ENCODE measurements at regions not wholly inside any gene's neighbourhood (a gene's known extent, or its start where the extent isn't known, plus 50 kb on each side); places are given as distances from the start of the nearest gene placed in this dataset.

GRCh38 chr1:34685225-34685624, 69.6 kb upstream of the GJB5 start:
- no TSS peak for BruUV-seq (replicated peaks)
- Histone ChIP-seq H3K36me3 (ENCODE audit: control insufficient read depth in 1 of 2, insufficient read depth in 2 of 2, low read length in 2 of 2) (no peaks in the 10 kb centered on the region), H3K9ac (ENCODE audit: low read length) (no peak overlapping the region), H2AFZ (ENCODE audit: low read depth, low read length, poor library complexity, severe bottlenecking) (no peak overlapping the region), H3K79me2 (ENCODE audit: insufficient read depth, low read length) (no peaks in the 10 kb centered on the region), H3K9me3 (ENCODE audit: control insufficient read depth in 1 of 2, insufficient read depth in 1 of 2, low read depth in 1 of 2, low read length in 2 of 2) (no peaks in the 10 kb centered on the region), H3K27ac (ENCODE audit: low read depth, low read length) (no peak overlapping the region), H3K27me3 (ENCODE audit: insufficient read depth, low read length) (peaks cover 51% of the 10 kb centered on the region), H3K4me1 (ENCODE audit: control insufficient read depth in 1 of 2, insufficient read depth in 2 of 2, low read length in 2 of 2) (no peaks in the 10 kb centered on the region), H4K20me1 (ENCODE audit: insufficient read depth) (no peaks in the 10 kb centered on the region), H3K4me3 (replicated peaks in 1 of 2; ENCODE audit: low read depth in 1 of 2, low read length in 2 of 2) (no peak overlapping the region), H3K9me2 (ENCODE audit: insufficient read depth) (no peaks in the 10 kb centered on the region), H3K4me2 (ENCODE audit: low read length) (no peak overlapping the region)
- DNase-seq (ENCODE audit: low read depth, low spot score): no peak
- intact Hi-C loops (cut with micrococcal nuclease): no loop called here
- ChIA-PET POLR2A (no interaction called here), RAD21 (ENCODE audit: low non-redundant PET in 1 of 2, low total read pairs in 2 of 2, uncharacterized antibody in 2 of 2, unreplicated experiment in 2 of 2) (no interaction called here), CTCF (no interaction called here)
- TF ChIP-seq ZNF274 (IDR thresholded peaks at IDR 0.05; ENCODE audit: low read depth, low read length) (no peak), CEBPB (IDR thresholded peaks at IDR 0.05; ENCODE audit: low read depth) (no peak), ZBTB33 (IDR thresholded peaks at IDR 0.05; ENCODE audit: extremely low read depth, insufficient replicate concordance, low read length) (no peak), TCF7L2 (IDR thresholded peaks at IDR 0.05; ENCODE audit: borderline replicate concordance, extremely low read depth, insufficient read depth, insufficient read length) (no peak), ELF1 (IDR thresholded peaks at IDR 0.05; ENCODE audit: borderline replicate concordance, low read depth) (no peak), EZH2 (IDR thresholded peaks at IDR 0.05) (no peak), EGR1 (IDR thresholded peaks at IDR 0.05; ENCODE audit: low read depth) (no peak), REST (IDR thresholded peaks at IDR 0.05; ENCODE audit: low read depth) (no peak), SRF (IDR thresholded peaks at IDR 0.05; ENCODE audit: low read depth) (no peak), RAD21 (IDR thresholded peaks at IDR 0.05; ENCODE audit: low read depth) (no peak), EZH2phosphoT487 (IDR thresholded peaks at IDR 0.05; ENCODE audit: borderline replicate concordance) (no peak), CBX3 (IDR thresholded peaks at IDR 0.05; ENCODE audit: low read depth) (no peak), CTCF (IDR thresholded peaks at IDR 0.05 in 2 of 3, conservative IDR thresholded peaks at IDR 0.05 in 1 of 3; ENCODE audit: borderline replicate concordance in 1 of 3, insufficient read depth in 1 of 3, low read depth in 2 of 3, low read length in 2 of 3) (no peak), POLR2A (IDR thresholded peaks at IDR 0.05; ENCODE audit: borderline replicate concordance, extremely low read depth, insufficient read depth, insufficient read length) (no peak), ZFX (IDR thresholded peaks at IDR 0.05) (no peak), FOSL1 (IDR thresholded peaks at IDR 0.05; ENCODE audit: low read depth) (no peak)
- ATAC-seq: no peak

Data from HCT116 (cell line).